ENCODE measurements at regions not wholly inside any gene's neighbourhood (a gene's known extent, or its start where the extent isn't known, plus 50 kb on each side); places are given as distances from the start of the nearest gene placed in this dataset.

- no peak for TF ChIP-seq Cebpa-rat (IDR thresholded peaks at IDR 0.05)
- no peaks in the 10 kb centered on the region for H3K36me3 ChIP-seq
- H3K9ac ChIP-seq: no peak overlapping the region
These were observed 109.7 kb downstream of the TMTC3 start for GRCh38 chr12:88251798-88252197.

GRCh38 chr12:88253371-88253978 is 111.4 kb downstream of the TMTC3 start:
- Histone ChIP-seq H3K4me1 (no peaks in the 10 kb centered on the region), H3K36me3 (no peaks in the 10 kb centered on the region), H3K27ac (no peak overlapping the region), H3K4me2 (no peak overlapping the region), H3K4me3 (no peak overlapping the region), H4K20me1 (no peaks in the 10 kb centered on the region), H3K9me3 (replicated peaks in 1 of 11) (no peaks in the 10 kb centered on the region), H3K27me3 (no peaks in the 10 kb centered on the region), H3K9ac (no peak overlapping the region)
- TF ChIP-seq Cebpa-rat (IDR thresholded peaks at IDR 0.05): no peak

More at GRCh38 chr12:88251798-88252197, 109.7 kb downstream of the TMTC3 start:
- Histone ChIP-seq H3K9me3 (replicated peaks in 1 of 11) (no peaks in the 10 kb centered on the region), H3K4me1 (no peaks in the 10 kb centered on the region), H3K27me3 (no peaks in the 10 kb centered on the region), H3K27ac (no peak overlapping the region), H3K4me3 (no peak overlapping the region), H3K4me2 (no peak overlapping the region), H4K20me1 (no peaks in the 10 kb centered on the region)

GRCh38 chr12:88255224-88255623 is 113.1 kb downstream of the TMTC3 start:
- Histone ChIP-seq H4K20me1 (no peaks in the 10 kb centered on the region), H3K36me3 (no peaks in the 10 kb centered on the region), H3K4me1 (no peaks in the 10 kb centered on the region), H3K27ac (no peak overlapping the region), H3K4me3 (no peak overlapping the region), H3K9me3 (replicated peaks in 1 of 11) (no peaks in the 10 kb centered on the region), H3K27me3 (no peaks in the 10 kb centered on the region), H3K9ac (no peak overlapping the region), H3K4me2 (no peak overlapping the region)
- TF ChIP-seq Cebpa-rat (IDR thresholded peaks at IDR 0.05): peak in 2 of 11 experiments; percentile 50 to 67; a peak in 3 of 22 replicates

GRCh38 chr12:88255847-88256246 is 113.7 kb downstream of the TMTC3 start:
- H4K20me1 ChIP-seq: no peaks in the 10 kb centered on the region
- no peaks in the 10 kb centered on the region for H3K36me3 ChIP-seq
- no peak for TF ChIP-seq Cebpa-rat (IDR thresholded peaks at IDR 0.05)
- no peak overlapping the region for H3K4me2 ChIP-seq
- H3K9ac ChIP-seq: no peak overlapping the region
- H3K4me3 ChIP-seq: no peak overlapping the region
- no peaks in the 10 kb centered on the region for H3K4me1 ChIP-seq
- no peak overlapping the region for H3K27ac ChIP-seq
- H3K9me3 ChIP-seq (replicated peaks in 1 of 11): no peaks in the 10 kb centered on the region
- no peaks in the 10 kb centered on the region for H3K27me3 ChIP-seq

- no peaks in the 10 kb centered on the region for H3K36me3 ChIP-seq
- no peak overlapping the region for H3K4me2 ChIP-seq
- H3K4me1 ChIP-seq: no peaks in the 10 kb centered on the region
- no peaks in the 10 kb centered on the region for H4K20me1 ChIP-seq
- no peak overlapping the region for H3K27ac ChIP-seq
- TF ChIP-seq Cebpa-rat (IDR thresholded peaks at IDR 0.05): no peak
- no peaks in the 10 kb centered on the region for H3K9me3 ChIP-seq (replicated peaks in 1 of 11)
- no peak overlapping the region for H3K9ac ChIP-seq
- H3K27me3 ChIP-seq: no peaks in the 10 kb centered on the region
- no peak overlapping the region for H3K4me3 ChIP-seq
These were observed 116.3 kb downstream of the TMTC3 start for GRCh38 chr12:88258396-88258795.

- Histone ChIP-seq H3K27ac (no peak overlapping the region), H3K9ac (no peak overlapping the region), H3K4me2 (no peak overlapping the region), H3K27me3 (no peaks in the 10 kb centered on the region), H3K4me3 (no peak overlapping the region), H3K9me3 (replicated peaks in 1 of 11) (0 out of 22 replicates have a peak, but pooled peaks cover 0 to 5% (median 0%) of the 10 kb centered on the region in 11 experiments), H3K36me3 (no peaks in the 10 kb centered on the region), H4K20me1 (no peaks in the 10 kb centered on the region), H3K4me1 (no peaks in the 10 kb centered on the region)
- TF ChIP-seq Cebpa-rat (IDR thresholded peaks at IDR 0.05): no peak
These were observed 124.8 kb downstream of the TMTC3 start for GRCh38 chr12:88266806-88267360.

GRCh38 chr12:88267630-88268029 is 125.5 kb downstream of the TMTC3 start:
- H3K9me3 ChIP-seq (replicated peaks in 1 of 11): 0 out of 22 replicates have a peak, but pooled peaks cover 0 to 5% (median 0%) of the 10 kb centered on the region in 11 experiments
- H3K27ac ChIP-seq: no peak overlapping the region
- H3K27me3 ChIP-seq: no peaks in the 10 kb centered on the region
- no peak for TF ChIP-seq Cebpa-rat (IDR thresholded peaks at IDR 0.05)
- H3K4me1 ChIP-seq: no peaks in the 10 kb centered on the region
- no peak overlapping the region for H3K4me2 ChIP-seq
- H4K20me1 ChIP-seq: no peaks in the 10 kb centered on the region
- no peak overlapping the region for H3K4me3 ChIP-seq
- no peaks in the 10 kb centered on the region for H3K36me3 ChIP-seq
- H3K9ac ChIP-seq: no peak overlapping the region

GRCh38 chr12:88272456-88272855 is 130.3 kb downstream of the TMTC3 start:
- Histone ChIP-seq H3K36me3 (no peaks in the 10 kb centered on the region), H3K4me1 (no peaks in the 10 kb centered on the region), H3K4me3 (no peak overlapping the region), H3K27me3 (no peaks in the 10 kb centered on the region), H3K27ac (no peak overlapping the region), H3K9me3 (replicated peaks in 1 of 11) (0 out of 22 replicates have a peak, but pooled peaks cover 0 to 5% (median 0%) of the 10 kb centered on the region in 11 experiments), H3K4me2 (no peak overlapping the region), H4K20me1 (no peaks in the 10 kb centered on the region), H3K9ac (no peak overlapping the region)
- no peak for TF ChIP-seq Cebpa-rat (IDR thresholded peaks at IDR 0.05)

GRCh38 chr12:88273450-88273849 is 131.3 kb downstream of the TMTC3 start:
- no peak overlapping the region for H3K9ac ChIP-seq
- no peak for TF ChIP-seq Cebpa-rat (IDR thresholded peaks at IDR 0.05)
- H4K20me1 ChIP-seq: no peaks in the 10 kb centered on the region
- H3K4me1 ChIP-seq: no peaks in the 10 kb centered on the region
- no peak overlapping the region for H3K4me2 ChIP-seq
- H3K4me3 ChIP-seq: no peak overlapping the region
- 0 out of 22 replicates have a peak, but pooled peaks cover 0 to 5% (median 0%) of the 10 kb centered on the region in 11 experiments for H3K9me3 ChIP-seq (replicated peaks in 1 of 11)
- no peak overlapping the region for H3K27ac ChIP-seq
- H3K36me3 ChIP-seq: no peaks in the 10 kb centered on the region
- H3K27me3 ChIP-seq: no peaks in the 10 kb centered on the region

GRCh38 chr12:88273875-88274274 is 131.8 kb downstream of the TMTC3 start:
- Histone ChIP-seq H3K9ac (no peak overlapping the region), H3K4me2 (no peak overlapping the region), H3K27me3 (no peaks in the 10 kb centered on the region), H3K4me3 (no peak overlapping the region), H3K9me3 (replicated peaks in 1 of 11) (0 out of 22 replicates have a peak, but pooled peaks cover 0 to 5% (median 0%) of the 10 kb centered on the region in 11 experiments), H3K27ac (no peak overlapping the region), H3K4me1 (no peaks in the 10 kb centered on the region), H3K36me3 (no peaks in the 10 kb centered on the region), H4K20me1 (no peaks in the 10 kb centered on the region)
- no peak for TF ChIP-seq Cebpa-rat (IDR thresholded peaks at IDR 0.05)

All from BLaER1 treated with 17β-estradiol and CSF1 and Interleukin-3, amounts not matched to agents 10 nM and 100 nM (cell line).